ENCODE measurements at regions not wholly inside any gene's neighbourhood (a gene's known extent, or its start where the extent isn't known, plus 50 kb on each side); places are given as distances from the start of the nearest gene placed in this dataset.

DNA sequence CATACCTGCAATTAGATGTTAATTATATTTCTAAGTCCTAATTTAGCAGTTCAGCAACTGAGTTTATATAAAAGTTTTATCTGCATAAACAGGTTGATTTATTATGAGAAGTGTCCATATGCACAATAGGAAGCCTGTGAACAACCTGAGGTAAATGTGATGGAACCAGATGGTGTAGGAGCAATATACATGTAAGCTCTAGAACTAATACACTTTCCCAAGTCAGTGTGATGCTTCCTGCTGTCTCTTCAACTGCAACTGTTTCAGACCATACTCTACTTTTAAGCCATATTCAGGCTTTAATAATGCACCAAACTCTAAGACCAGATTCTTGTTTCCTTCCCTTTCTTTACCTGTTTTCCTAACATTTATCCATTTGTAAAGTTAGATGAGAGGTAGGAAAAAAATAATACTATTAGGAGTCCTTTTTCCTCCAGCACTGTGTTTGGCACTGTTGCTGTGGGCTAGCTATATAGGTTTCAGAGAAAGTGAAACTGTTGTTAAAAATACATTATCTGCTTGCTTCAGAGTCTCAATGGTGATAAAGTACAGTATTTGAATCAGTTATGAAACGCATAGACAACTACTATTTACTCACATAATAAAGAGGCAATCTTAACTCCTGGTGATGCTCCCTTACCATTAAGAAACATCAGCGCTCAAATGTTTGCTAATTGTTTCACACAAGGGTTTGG lies 1009.3 kb downstream of the GRIK2 start:
- TF ChIP-seq, protein P1, sequence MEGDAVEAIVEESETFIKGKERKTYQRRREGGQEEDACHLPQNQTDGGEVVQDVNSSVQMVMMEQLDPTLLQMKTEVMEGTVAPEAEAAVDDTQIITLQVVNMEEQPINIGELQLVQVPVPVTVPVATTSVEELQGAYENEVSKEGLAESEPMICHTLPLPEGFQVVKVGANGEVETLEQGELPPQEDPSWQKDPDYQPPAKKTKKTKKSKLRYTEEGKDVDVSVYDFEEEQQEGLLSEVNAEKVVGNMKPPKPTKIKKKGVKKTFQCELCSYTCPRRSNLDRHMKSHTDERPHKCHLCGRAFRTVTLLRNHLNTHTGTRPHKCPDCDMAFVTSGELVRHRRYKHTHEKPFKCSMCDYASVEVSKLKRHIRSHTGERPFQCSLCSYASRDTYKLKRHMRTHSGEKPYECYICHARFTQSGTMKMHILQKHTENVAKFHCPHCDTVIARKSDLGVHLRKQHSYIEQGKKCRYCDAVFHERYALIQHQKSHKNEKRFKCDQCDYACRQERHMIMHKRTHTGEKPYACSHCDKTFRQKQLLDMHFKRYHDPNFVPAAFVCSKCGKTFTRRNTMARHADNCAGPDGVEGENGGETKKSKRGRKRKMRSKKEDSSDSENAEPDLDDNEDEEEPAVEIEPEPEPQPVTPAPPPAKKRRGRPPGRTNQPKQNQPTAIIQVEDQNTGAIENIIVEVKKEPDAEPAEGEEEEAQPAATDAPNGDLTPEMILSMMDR (conservative IDR thresholded peaks at IDR 0.05; ENCODE audit: low read depth, low read length), result no peak
- Histone ChIP-seq H3K4me3 (IDR thresholded peaks at IDR 0.05; ENCODE audit: insufficient read depth, low read depth, low read length) (no peak overlapping the region), H3K4me2 (no peak overlapping the region)

DNA sequence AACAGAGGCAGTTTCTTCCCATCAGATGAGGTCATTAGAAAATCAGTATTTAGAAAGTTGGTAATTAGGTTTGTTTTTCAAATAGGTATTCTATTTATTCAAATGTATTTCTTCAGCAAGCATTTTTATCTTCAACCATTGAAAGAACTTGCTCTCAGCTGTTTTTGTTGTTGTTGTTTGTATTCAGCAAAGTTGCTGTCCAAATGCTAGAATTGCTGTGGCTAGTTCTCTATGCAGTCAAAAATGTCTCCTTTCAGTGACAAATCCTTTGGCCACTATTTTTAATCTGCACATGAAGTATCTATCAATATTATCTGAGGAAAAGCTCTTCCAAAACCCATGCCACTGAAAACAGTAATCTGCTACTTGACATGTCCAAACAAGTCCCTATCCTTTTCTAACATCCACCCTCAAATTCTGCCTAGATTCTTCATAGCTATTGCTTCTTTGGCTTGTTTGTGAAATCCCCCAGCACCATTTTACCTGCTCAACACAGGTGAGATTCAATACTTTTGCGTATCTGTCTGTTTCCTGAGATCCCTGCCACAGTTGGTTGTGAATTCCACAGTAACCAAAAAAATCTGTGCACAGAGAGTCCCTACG lies 1005.4 kb downstream of the GRIK2 start:
- no peak overlapping the region for H2AFZ ChIP-seq (ENCODE audit: low read depth)
- H3K9ac ChIP-seq, result no peak overlapping the region
- no peaks in the 10 kb centered on the region for H3K36me3 ChIP-seq (ENCODE audit: insufficient read depth)
- H3K79me2 ChIP-seq (ENCODE audit: insufficient read depth, low read depth), result no peaks in the 10 kb centered on the region
- H3K27me3 ChIP-seq (ENCODE audit: insufficient read depth, low read depth), result no peaks in the 10 kb centered on the region
- H3K4me3 ChIP-seq (IDR thresholded peaks at IDR 0.05; ENCODE audit: insufficient read depth, low read depth, low read length), result no peak overlapping the region
- H3K4me2 ChIP-seq, result no peak overlapping the region
- no peak overlapping the region for H3K27ac ChIP-seq
- no peaks in the 10 kb centered on the region for H4K20me1 ChIP-seq (ENCODE audit: insufficient read depth)
- TF ChIP-seq, protein P1 (conservative IDR thresholded peaks at IDR 0.05; ENCODE audit: low read depth, low read length), result no peak
- H3K4me1 ChIP-seq (ENCODE audit: low read depth, poor library complexity, severe bottlenecking), result peaks cover 4% of the 10 kb centered on the region

More for the DNA sequence above, 1009.3 kb downstream of the GRIK2 start:
- H3K27me3 ChIP-seq (ENCODE audit: insufficient read depth, low read depth), result no peaks in the 10 kb centered on the region
- no peaks in the 10 kb centered on the region for H3K79me2 ChIP-seq (ENCODE audit: insufficient read depth, low read depth)
- H3K9ac ChIP-seq, result no peak overlapping the region
- H2AFZ ChIP-seq (ENCODE audit: low read depth), result no peak overlapping the region
- no peak overlapping the region for H3K27ac ChIP-seq
- H3K36me3 ChIP-seq (ENCODE audit: insufficient read depth), result no peaks in the 10 kb centered on the region
- H4K20me1 ChIP-seq (ENCODE audit: insufficient read depth), result no peaks in the 10 kb centered on the region
- H3K4me1 ChIP-seq (ENCODE audit: low read depth, poor library complexity, severe bottlenecking), result peaks cover 4% of the 10 kb centered on the region

DNA sequence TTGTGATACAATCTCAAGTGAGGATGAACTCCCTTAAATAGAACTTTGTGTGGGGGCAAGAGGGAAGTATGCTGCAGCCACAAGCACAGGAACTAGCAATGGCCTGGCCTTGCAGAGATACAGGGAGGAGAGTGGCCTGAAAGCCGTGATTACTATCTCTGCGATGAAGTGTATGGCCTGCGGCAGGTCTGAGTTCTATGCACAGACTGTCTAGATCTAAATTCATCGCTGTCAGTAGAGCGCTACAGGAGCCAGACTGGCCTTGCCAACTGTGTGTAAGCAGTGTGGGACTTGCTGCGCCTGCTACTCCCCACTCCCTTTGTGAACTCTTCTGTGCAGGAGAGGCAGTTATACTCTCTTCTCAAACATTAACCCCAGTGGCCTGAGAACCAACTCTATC lies 997.0 kb downstream of the GRIK2 start:
- Histone ChIP-seq H3K36me3 (ENCODE audit: insufficient read depth) (no peaks in the 10 kb centered on the region), H3K27ac (no peak overlapping the region), H3K27me3 (ENCODE audit: insufficient read depth, low read depth) (no peaks in the 10 kb centered on the region), H3K4me2 (no peak overlapping the region), H2AFZ (ENCODE audit: low read depth) (no peak overlapping the region), H3K4me1 (ENCODE audit: low read depth, poor library complexity, severe bottlenecking) (no peaks in the 10 kb centered on the region), H3K4me3 (IDR thresholded peaks at IDR 0.05; ENCODE audit: insufficient read depth, low read depth, low read length) (no peak overlapping the region), H3K9ac (no peak overlapping the region), H4K20me1 (ENCODE audit: insufficient read depth) (no peaks in the 10 kb centered on the region), H3K79me2 (ENCODE audit: insufficient read depth, low read depth) (no peaks in the 10 kb centered on the region)
- TF ChIP-seq, protein P1 (conservative IDR thresholded peaks at IDR 0.05; ENCODE audit: low read depth, low read length), result no peak

DNA sequence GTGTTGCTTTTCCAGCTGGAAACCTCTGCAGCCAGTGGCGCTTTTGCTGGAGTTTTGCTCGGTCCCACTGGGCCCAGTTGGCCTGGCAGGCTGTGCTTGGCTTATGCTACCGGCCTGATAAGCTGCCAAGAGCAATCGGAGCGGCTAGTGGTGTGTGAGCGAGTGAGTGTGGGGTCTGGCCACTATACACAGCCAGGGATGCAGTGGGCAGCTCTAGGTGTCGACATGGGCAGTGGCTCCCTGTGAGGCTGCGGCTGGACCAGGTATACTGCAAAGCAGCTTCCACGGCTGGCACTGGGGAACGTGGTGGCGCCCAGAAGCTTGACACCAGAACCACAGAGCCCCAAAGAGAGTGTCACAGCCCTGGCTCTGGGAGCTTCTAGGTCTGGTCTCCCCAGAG lies 996.5 kb downstream of the GRIK2 start:
- no peaks in the 10 kb centered on the region for H3K79me2 ChIP-seq (ENCODE audit: insufficient read depth, low read depth)
- H3K4me1 ChIP-seq (ENCODE audit: low read depth, poor library complexity, severe bottlenecking), result no peaks in the 10 kb centered on the region
- TF ChIP-seq, protein P1 (conservative IDR thresholded peaks at IDR 0.05; ENCODE audit: low read depth, low read length), result no peak
- H3K27me3 ChIP-seq (ENCODE audit: insufficient read depth, low read depth), result no peaks in the 10 kb centered on the region
- no peak overlapping the region for H3K4me3 ChIP-seq (IDR thresholded peaks at IDR 0.05; ENCODE audit: insufficient read depth, low read depth, low read length)
- H2AFZ ChIP-seq (ENCODE audit: low read depth), result no peak overlapping the region
- no peak overlapping the region for H3K4me2 ChIP-seq
- no peaks in the 10 kb centered on the region for H3K36me3 ChIP-seq (ENCODE audit: insufficient read depth)
- no peaks in the 10 kb centered on the region for H4K20me1 ChIP-seq (ENCODE audit: insufficient read depth)
- no peak overlapping the region for H3K27ac ChIP-seq
- H3K9ac ChIP-seq, result no peak overlapping the region
